Spleen (tissue), 3 donors: ENCODE measurements at regions not wholly inside any gene's neighbourhood (a gene's known extent, or its start where the extent isn't known, plus 50 kb on each side); places are given as distances from the start of the nearest gene placed in this dataset.

ENCODE experiments used
- POLR2A ChIP-seq, 3 donors: fragments of 450-650 bp; IDR thresholded peaks; one replicate each; pipeline ENCODE4 v1.5.1; 2017; ENCODE audit warnings: antibody characterized with exemption in 3 of 3, mild to moderate bottlenecking in 1 of 3
- POLR2AphosphoS5 ChIP-seq, 3 donors: sonication (generic); formaldehyde crosslinking; IDR thresholded peaks; one replicate each; pipeline ENCODE4 v1.5.1; 2017; ENCODE audit warnings: antibody characterized with exemption in 3 of 3

- TF ChIP-seq POLR2AphosphoS5 (IDR thresholded peaks at IDR 0.05) (no peak), POLR2A (IDR thresholded peaks at IDR 0.05) (no peak)
These were observed 140.2 kb downstream of the KLF5 start for GRCh38 chr13:73198991-73199411.
